Heart right ventricle (tissue), 16 donors: ENCODE measurements at regions not wholly inside any gene's neighbourhood (a gene's known extent, or its start where the extent isn't known, plus 50 kb on each side); places are given as distances from the start of the nearest gene placed in this dataset.
"Not testable (repeated sequence)": the region's sequence is repeated elsewhere in the genome, so short reads cannot be mapped to it uniquely, and the experiment has no call there.

Experiments
- ATAC-seq, 8 donors: fragments of 200-7000 bp; cut with Tn5 transposase; one replicate each; pipeline ENCODE4 v1.9.1; 2020; ENCODE audit warnings: mild to moderate bottlenecking in 8 of 8, moderate library complexity in 8 of 8, moderate number of reproducible peaks in 1 of 8
- DNase-seq, 2 donors: peaks; one replicate each; pipeline ENCODE4 v3.0.0-alpha.2; 2020
- H3K27ac ChIP-seq, 10 donors: fragments of 200-600 bp; sonication (generic) in 2 of 10; one replicate each; pipeline versions ENCODE4 v1.5.0 to v1.8.0; 2020 to 2022; ENCODE audit warnings: mild to moderate bottlenecking in 3 of 10
- H3K27me3 ChIP-seq, 7 donors: fragments of 200-600 bp; one replicate each; pipeline ENCODE4 v1.8.0; 2021 to 2022; ENCODE audit warnings: mild to moderate bottlenecking in 2 of 7
- H3K36me3 ChIP-seq, 9 donors: fragments of 200-600 bp; sonication (generic) in 1 of 9; one replicate each; pipeline versions ENCODE4 v1.5.0 to v1.8.0; 2020 to 2022; ENCODE audit warnings: mild to moderate bottlenecking in 2 of 9
- H3K4me1 ChIP-seq, 9 donors: fragments of 200-600 bp; sonication (generic) in 1 of 9; one replicate each; pipeline versions ENCODE4 v1.5.0 to v1.8.0; 2020 to 2022; ENCODE audit warnings: mild to moderate bottlenecking in 4 of 9
- H3K4me3 ChIP-seq, 10 donors: fragments of 200-600 bp; sonication (generic) in 2 of 10; one replicate each; pipeline versions ENCODE4 v1.5.0 to v1.8.0; 2020 to 2022; ENCODE audit warnings: mild to moderate bottlenecking in 7 of 10, moderate library complexity in 2 of 10
- H3K9me3 ChIP-seq, 11 donors: fragments of 200-600 bp in 10 of 11; sonication (generic) in 2 of 11; one replicate each; pipeline versions ENCODE4 v1.5.0 to v1.8.0; 2013 to 2022; ENCODE audit warnings: mild to moderate bottlenecking in 2 of 11, control low read depth in 1 of 11, moderate library complexity in 1 of 11
- CTCF ChIP-seq, 9 donors: fragments of 200-600 bp; sonication (generic) in 2 of 9; IDR thresholded peaks; one replicate each; pipeline versions ENCODE4 v1.5.0 to v1.8.0; 2021 to 2022; ENCODE audit warnings: antibody characterized with exemption in 9 of 9, mild to moderate bottlenecking in 5 of 9, moderate library complexity in 1 of 9
- WGBS, 2 donors: extraction: QIAGEN DNeasy Blood & Tissue Kit; methylation state at CpG; one replicate each; pipeline ENCODE4 v1.1.7; 2013; ENCODE audit warnings: inconsistent platforms in 1 of 2; 5-methylcytosine and 5-hydroxymethylcytosine counted together
- intact Hi-C, 10 donors: fragments of 100-400 bp; cut with DNase I; formaldehyde crosslinking; loops; one replicate each; pipeline versions ENCODE4 v1.11.1 to v1.14.2; 2022
- donor health status: Arrhythmogenic right ventricular cardiomyopathy.
- donor health status: ischemic (EF 13 %, LVEDD 7.1; RV severe dilation, severe dysfunction).
- donor health status: healthy with polysubstance abuse.
- donor health status: DM: no; HTN: yes; CAD: no.
- donor health status: DM: no; HTN: no; CAD: no.
- donor health status: ischemic (EF 25% LVEDD 6.9; RV normal size, moderate dysfunction).
- donor health status: ischemic (EF 25% LVEDD 5.7; RV mildly dilated, moderate dysfunction).
- donor health status: healthy.
- donor health status: DM: yes; HTN: yes; CAD: no.
- donor health status: Ischemic cardiomyopathy.
- donor health status: ischemic (EF 35%, LVEDD 5.7; RV mildly dilated, moderate dysfunction).
- donor health status: nonischemic (EF 11% LVEDD 7.7; RV severe dilation, severe dysfunction).
- donor health status: DM: yes; HTN: yes; CAD: no.
- donor health status: PGD.
- donor health status: ischemic (EF 29% LVEDD 5.4; RV normal size, mild dysfunction).
- donor health status: nonischemic (EF 23%, LVEDD 6.1; RV moderate dilation, normal function).

DNA sequence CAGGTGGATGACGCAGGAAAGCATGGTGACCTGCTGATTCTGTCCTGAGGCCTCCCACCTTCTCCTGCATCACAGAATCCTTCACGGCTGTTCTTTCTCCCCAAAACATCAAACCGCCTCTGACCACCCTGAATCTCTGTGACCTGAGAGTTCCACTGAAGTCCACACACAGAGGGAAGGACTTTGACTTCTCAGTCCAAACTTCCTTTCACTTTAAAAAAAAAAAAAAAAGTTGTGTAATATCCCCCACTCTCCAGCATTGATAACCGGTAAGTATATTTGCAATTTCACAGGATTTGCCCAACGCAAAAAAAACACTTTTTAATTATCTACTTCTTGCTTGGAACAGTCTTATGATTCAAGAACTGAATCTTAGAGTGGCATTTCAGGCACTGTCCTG lies 259.5 kb upstream of the IRS2 start:
- no peaks in the 10 kb centered on the region for H3K9me3 ChIP-seq
- intact Hi-C loops = no loop called here
- DNase-seq (no peak), ATAC-seq (no peak)
- H3K4me1 ChIP-seq = peaks cover 0 to 20% (median 12%) of the 10 kb centered on the region in 9 donors
- H3K4me3 ChIP-seq = no peak overlapping the region
- H3K27me3 ChIP-seq = peaks cover 0 to 8% (median 0%) of the 10 kb centered on the region in 7 donors
- 90 to 93% methylated on average over 5 of the region's 5 CpGs for WGBS, 2 donors
- no peak for TF ChIP-seq CTCF (IDR thresholded peaks at IDR 0.05)
- no peaks in the 10 kb centered on the region for H3K36me3 ChIP-seq
- H3K27ac ChIP-seq = no peak overlapping the region

DNA sequence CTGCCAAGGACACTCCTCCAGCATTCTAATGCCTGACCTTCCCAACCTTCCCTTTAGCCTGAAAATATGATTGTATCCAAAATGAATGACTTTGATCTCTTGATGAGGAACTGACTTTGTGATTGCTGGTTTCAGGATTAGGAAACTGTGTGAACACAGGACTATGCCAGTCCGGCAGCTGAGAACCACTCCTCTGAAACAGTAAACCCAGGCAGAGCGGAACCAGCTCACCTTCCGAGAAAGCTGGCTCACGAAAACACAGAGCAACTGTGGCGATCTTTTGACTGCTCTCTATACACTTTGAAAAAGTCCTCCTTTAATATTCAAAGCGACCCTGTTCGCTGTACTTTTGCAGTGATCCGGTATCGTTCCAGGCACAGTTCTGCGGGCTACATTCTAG lies 258.8 kb upstream of the IRS2 start:
- WGBS, 2 donors = 96 to 97% methylated on average over 10 of the region's 10 CpGs
- intact Hi-C loops = no loop called here
- no peak for ATAC-seq
- H3K36me3 ChIP-seq = no peaks in the 10 kb centered on the region
- no peak for TF ChIP-seq CTCF (IDR thresholded peaks at IDR 0.05)
- DNase-seq = no peak
- H3K4me1 ChIP-seq = peaks cover 0 to 20% (median 12%) of the 10 kb centered on the region in 9 donors
- H3K27ac ChIP-seq = no peak overlapping the region
- no peaks in the 10 kb centered on the region for H3K9me3 ChIP-seq
- no peak overlapping the region for H3K4me3 ChIP-seq
- H3K27me3 ChIP-seq = peaks cover 0 to 8% (median 0%) of the 10 kb centered on the region in 7 donors

- Histone ChIP-seq H3K27me3 (peaks cover 0 to 8% (median 0%) of the 10 kb centered on the region in 7 donors), H3K36me3 (no peaks in the 10 kb centered on the region), H3K4me1 (peaks cover 0 to 20% (median 12%) of the 10 kb centered on the region in 9 donors), H3K4me3 (no peak overlapping the region), H3K9me3 (no peaks in the 10 kb centered on the region), H3K27ac (no peak overlapping the region)
- no peak for DNase-seq
- ATAC-seq = no peak
- no peak for TF ChIP-seq CTCF (IDR thresholded peaks at IDR 0.05)
- 49 to 54% methylated on average over 15 of the region's 15 CpGs for WGBS, 2 donors
- intact Hi-C loops = no loop called here
Observed at GRCh38 chr13:110044551-110045111, 258.2 kb upstream of the IRS2 start.

DNA sequence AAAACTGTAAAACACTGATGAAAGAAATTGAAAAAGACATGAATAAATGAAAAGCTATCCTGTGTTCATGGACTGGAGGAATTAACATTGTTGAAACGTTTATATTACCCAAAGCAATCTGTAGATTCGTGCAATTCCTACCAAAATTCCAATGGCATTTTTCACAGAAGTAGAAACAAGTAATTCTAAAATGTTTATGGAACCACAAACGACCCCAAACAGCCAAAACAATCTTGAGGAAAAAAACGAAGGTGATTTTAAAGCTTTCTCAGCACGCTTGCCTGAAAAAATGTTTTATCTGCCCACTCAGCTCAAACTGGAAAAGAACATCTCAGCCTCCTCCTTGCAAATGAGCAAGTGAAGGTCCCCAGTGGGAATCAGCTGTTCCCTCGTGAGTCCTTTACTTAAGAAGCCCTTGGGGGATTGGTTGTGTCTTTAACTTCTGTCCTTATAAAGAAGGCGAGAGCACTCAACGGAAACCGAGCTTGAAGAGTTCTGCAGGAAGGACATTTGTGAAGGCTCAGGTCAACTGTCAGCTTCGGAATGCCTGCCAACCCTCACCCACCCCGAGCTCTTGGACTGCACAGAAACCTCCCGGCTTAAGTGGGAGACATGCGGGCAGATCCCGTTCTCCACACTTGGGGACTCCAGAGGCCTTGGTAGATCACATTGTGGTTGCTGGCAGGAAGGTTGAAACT lies 256.0 kb upstream of the IRS2 start:
- Histone ChIP-seq H3K9me3 (no peaks in the 10 kb centered on the region), H3K4me3 (no peak overlapping the region), H3K27me3 (peaks cover 0 to 8% (median 0%) of the 10 kb centered on the region in 7 donors), H3K4me1 (peaks cover 0 to 13% (median 7%) of the 10 kb centered on the region in 9 donors), H3K36me3 (no peaks in the 10 kb centered on the region), H3K27ac (no peak overlapping the region)
- WGBS, 2 donors = 73 to 76% methylated on average over 14 of the region's 14 CpGs
- TF ChIP-seq CTCF (IDR thresholded peaks at IDR 0.05) = no peak
- ATAC-seq = no peak
- DNase-seq = no peak
- intact Hi-C loops = no loop called here

DNA sequence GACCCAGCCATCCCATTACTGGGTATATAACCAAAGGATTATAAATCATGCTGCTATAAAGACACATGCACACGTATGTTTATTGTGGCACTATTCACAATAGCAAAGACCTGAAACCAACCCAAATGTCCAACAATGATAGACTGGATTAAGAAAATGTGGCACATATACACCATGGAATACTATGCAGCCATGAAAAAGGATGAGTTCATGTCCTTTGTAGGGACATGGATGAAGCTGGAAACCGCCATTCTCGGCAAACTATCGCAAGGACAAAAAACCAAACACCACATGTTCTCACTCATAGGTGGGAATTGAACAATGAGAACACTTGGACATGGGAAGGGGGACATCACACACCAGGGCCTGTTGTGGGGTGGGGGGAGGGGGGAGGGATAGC lies 255.3 kb upstream of the IRS2 start:
- DNase-seq, H3K27ac ChIP-seq, H3K4me1 ChIP-seq, ATAC-seq, H3K27me3 ChIP-seq, intact Hi-C loops, H3K9me3 ChIP-seq, H3K4me3 ChIP-seq, H3K36me3 ChIP-seq: not testable (repeated sequence)
- 96% methylated on average over 4 of the region's 4 CpGs for WGBS, 2 donors
